Activated naive CD4-positive, alpha-beta T cell treated with Interleukin-2 at 50 U/mL for 16 hours (primary cell): ENCODE measurements at regions not wholly inside any gene's neighbourhood (a gene's known extent, or its start where the extent isn't known, plus 50 kb on each side); places are given as distances from the start of the nearest gene placed in this dataset.

Source experiments
- DNase-seq: peaks from one replicate; pipeline ENCODE4 v3.0.0-alpha.2; 2020

DNA sequence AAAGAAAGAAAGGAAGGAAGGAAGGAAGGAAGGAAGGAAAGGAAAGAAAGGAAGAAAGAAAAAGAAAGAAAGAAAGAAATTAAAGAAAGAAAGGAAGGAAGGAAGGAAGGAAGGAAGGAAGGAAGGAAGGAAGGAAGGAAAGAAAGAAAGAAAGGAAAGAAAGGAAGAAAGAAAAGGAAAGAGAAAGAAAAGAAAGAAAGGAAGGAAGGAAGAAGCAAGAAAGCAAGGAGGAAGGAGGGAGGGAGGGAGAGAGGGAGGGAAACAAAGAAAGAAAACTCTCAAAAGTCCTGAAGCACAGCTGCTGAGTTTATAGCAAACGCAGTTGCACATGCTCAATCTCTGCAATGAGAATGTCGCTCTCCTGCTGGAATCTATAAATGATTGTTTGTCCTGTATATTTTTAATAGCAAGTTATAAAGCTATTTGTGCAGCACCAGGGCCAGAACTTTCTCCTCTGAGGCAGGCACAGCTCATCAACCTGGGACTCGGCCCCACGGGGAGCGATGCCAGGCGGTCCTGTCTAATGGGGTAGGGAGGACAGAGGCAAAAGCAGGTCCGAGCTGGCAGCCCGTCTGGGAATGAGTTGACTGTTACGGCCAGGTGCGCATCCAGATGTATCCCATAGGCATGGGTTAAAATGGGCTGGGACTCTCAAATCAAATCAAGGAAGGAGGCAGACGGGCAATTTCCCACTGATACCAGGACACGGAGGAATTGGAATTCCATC, 118.0 kb upstream of the PFKP start:
- no peak for DNase-seq

DNA sequence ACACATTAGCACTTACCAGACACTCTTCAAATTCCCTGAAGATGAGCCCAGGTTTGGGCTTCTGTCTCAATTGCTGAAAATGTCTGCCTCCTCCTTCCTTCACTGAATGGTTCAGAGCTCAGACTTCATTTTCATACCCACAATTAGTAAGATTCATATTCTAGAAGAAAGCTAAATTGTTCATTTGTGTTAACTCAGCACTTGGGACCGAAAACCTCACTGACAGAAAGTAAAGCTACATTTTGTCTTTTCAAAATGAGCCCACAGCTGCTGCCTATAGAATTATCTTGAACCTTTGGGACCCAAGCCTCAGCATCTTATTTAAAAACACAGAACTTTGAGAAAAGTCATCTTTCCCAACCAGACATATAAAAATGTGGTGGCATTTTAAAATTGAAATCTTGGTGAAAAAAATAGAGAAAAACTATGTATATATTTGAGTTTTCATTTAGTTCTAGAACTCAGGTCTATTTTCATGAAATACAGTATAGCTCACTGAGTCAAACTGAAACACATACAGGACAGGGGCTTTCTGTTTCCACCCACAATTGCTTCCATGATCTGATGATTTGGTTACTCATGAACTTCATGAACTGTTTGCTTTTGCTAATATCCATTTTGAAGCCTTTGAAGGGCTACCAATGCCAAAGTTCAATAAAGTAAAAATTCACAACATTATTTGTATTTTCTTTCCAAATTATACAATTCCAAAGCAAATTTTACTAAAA, 119.1 kb upstream of the PFKP start:
- no peak for DNase-seq

DNA sequence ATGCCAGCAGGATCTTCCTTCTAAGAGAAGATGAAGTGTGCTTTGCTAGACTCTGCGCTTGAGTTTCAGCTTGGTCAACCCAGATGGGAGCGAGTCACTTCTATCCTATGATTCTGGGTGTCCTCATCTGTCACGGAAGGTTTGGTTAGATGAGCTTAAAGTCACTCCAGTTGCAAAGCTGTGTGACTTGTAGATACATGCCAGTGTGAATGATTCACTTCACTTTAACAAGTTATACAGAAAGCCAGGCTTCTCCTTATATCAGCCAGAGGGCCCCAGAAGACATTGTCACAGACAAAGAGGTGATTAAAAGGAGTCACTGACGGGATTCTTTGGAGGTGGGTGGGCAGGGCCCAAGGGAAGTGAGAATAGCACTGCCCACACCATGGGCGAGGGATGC, 122.6 kb upstream of the PFKP start:
- no peak for DNase-seq

DNA sequence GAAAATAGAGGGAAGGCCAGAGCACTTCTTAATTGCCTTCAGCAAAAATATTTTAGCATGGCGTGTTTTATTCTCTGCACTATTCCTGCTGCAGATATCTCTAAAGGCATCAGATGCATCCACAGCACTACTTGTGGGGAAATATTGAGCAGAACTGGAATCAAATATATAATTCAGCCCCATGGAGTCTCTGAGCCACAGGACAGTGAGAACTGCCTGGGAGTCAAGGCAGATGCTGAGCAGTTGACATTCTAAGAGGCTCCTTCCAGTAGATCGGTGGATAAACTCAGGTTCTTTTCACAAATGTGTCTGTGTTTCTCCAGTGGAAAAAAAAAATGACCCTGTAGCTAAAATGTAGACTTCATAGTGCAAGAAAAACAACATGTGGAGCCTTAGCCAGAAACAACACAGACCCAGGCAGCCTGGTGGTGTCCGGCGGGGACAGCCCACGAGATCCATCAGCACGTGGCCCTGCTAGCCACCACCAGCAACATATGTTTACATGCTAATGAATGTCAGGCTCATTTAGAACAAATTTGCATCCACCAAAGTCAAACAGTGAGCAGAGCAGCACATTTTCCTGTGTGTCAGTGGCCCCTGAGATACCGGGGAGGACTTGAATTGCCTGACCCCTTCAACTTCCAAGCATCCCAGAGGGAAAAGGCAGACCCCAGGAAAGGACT, 123.3 kb upstream of the PFKP start:
- DNase-seq = no peak

DNA sequence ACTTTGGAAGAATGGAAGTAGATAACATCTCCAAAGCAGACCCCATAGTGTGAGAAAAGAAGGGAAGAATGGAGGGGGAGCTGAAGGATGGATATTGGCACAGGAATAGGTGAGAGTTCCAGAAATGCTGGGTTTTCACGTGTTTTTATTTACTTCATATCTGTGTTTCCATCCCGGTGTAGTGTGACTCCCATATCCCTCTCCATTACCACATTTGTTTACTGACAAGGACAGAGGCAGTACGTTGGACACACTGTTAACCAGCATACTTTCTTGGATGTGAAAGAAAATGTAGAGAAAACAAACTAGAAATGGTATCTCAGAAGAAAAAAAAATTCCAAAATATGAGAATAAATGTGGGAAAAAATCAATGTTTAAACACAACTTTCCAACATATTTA, 124.4 kb upstream of the PFKP start:
- DNase-seq = no peak

DNA sequence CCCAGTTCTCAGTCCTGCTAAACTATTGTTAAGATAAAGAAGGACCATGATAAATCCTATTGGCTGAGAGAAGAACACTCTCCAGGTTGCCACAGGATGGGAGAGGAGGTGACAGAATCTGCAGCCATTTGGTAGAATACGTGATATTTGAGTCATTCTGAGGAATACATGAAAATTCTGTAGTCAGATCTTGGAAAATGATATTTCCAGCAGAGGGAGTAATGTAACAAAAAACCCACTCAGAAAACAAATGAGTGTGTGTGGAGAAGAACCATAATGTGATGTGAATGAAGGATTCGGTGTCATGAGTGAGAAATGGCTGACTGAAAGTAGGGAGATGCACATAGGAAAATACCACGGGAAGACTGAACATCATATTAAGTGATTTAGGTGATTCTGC, 128.5 kb upstream of the PFKP start:
- no peak for DNase-seq

DNA sequence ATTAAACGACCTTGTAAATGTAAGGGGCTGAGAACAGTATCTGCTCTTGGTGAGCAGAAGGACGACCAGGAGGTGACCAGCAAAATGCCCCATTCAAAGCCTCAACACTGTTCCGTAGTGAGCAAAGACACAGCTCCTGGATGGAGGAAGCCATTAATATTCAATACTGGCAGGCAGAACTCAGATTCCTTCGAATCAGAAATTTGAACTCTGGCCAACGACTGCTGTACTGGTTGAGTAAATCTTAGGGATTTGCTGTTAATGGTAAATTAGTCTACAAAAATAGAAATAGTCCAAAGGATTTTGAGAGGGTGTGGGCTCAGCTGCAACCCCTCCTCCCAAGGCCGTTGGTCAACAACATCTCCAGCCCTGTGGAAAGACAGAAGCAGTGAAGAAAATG, 130.5 kb upstream of the PFKP start:
- no peak for DNase-seq

DNA sequence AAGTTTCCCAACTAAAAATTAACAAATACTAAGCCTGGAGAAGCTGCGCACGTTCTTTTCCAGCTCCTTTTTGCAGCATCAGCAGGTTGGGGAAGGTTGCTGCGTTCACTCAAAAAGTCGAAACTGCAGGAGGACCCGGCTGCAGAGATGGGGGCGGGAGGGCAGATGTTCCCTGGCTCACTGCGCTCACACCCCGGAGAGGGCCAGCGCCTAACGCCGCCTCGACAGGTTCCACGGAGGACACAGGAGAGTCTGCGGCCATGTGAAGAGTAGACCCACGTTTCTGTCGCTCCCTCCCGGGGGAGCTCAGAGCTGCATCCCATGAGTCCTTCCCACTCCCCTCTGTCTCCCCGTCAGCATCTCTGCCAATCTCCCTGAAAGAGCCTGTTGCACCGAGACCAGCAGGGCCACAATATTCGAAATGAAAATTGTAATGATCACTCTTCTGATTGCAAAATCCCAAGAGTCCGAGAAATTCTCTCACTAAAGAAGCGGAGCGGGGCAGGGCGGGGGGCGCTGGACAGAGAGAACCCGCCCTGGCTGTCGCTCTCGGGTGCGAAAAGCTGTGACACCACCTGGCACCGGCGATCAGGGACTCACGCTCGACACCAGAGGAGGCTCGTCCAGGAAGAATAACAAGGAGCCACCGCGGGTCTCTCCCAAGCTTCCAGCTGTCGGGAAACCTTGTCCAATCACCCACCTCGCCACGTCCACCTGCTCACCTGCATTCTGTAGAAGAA, 131.5 kb upstream of the PFKP start:
- no peak for DNase-seq

DNA sequence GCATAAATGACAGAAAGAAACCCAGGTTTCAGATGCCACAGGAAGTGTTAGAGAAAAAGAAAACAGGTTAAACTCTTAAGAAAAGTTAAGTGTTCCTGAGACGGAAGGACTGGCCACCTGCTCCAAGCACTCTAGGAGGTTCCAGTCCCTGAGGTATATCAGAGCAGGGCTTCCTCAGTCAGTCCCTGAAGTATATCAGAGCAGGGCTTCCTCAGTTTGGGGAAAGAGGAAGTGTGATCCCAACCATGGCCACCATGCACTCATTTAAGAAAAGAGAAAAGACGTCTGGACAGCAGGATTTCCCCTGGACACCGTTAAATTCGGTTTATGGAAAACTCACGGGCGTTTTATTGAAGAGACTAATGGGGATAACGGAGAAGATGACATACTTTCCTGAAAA, 133.4 kb upstream of the PFKP start:
- no peak for DNase-seq

DNA sequence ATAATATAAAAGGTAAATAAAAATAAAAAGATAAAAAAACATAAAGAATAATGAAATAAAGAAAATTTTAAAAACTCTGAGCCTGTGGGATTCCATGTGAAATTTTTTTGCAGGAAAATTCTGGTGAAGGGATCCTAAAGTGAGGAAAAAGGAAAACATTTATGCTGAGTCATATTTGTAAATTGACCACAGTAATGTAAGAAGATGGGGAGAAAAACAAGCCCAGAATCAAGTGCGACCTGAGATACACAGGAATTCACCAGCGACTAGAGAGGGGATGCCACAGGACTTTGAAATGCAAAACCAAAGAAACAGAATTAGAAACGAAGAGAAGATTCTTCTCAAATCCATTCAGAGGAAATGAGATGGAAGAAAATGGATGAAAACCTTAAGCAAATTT, 133.8 kb upstream of the PFKP start:
- DNase-seq = no peak

DNA sequence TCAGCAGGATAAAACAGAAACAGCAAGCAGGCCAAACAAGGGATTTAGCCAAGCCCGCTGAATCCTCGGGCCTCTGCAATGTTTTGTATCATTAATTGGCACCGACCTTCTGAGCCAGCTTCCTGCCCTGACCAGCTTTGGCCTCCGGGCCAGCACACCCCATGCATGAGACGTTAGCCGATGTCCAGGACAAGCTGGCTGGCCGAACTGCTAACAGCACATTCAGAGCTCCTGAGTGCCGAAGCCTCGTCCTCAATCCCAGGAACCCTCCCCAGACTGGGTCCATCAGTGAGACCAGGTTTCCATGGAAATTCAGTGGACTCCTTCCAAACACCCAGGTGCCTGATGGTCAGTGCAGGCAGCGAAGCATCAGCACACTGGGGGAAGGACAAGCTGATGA, 134.3 kb upstream of the PFKP start:
- DNase-seq = no peak

DNA sequence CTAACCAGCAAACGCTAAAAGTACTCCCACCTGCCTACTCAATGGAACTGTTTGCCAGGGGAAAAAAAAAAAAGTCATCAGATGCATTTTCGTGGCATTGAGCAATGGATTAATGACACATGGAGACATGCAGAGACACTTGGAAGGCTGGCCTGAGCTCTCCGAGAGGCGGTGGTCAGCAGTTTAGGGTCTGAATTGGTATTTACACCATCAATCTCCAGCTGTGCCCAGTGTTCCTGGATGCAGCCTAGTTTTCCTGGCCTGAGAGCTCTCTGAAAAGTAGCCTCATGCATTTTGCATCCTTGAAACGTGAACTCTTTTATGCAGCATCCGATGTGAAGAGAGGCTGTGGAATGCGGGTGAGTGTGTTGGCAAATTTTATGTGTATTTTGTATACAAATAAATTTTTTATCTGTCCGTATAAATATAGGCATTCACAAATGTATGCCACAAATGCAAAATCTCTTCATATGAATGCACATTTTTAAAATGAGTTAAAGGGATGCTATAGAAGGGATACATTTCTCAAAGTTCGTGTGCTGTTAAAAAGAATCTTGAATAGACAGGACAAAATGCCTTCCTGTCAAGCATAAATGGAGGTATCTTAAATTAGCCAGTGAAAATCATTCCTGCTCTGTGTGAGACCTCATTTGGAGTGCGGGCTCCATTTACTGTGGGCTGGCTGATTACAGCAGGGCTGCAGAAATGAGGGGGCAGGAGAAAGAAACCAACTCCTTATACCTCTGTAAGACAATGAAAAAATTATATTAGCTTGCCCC, 137.7 kb upstream of the PFKP start:
- no peak for DNase-seq

DNA sequence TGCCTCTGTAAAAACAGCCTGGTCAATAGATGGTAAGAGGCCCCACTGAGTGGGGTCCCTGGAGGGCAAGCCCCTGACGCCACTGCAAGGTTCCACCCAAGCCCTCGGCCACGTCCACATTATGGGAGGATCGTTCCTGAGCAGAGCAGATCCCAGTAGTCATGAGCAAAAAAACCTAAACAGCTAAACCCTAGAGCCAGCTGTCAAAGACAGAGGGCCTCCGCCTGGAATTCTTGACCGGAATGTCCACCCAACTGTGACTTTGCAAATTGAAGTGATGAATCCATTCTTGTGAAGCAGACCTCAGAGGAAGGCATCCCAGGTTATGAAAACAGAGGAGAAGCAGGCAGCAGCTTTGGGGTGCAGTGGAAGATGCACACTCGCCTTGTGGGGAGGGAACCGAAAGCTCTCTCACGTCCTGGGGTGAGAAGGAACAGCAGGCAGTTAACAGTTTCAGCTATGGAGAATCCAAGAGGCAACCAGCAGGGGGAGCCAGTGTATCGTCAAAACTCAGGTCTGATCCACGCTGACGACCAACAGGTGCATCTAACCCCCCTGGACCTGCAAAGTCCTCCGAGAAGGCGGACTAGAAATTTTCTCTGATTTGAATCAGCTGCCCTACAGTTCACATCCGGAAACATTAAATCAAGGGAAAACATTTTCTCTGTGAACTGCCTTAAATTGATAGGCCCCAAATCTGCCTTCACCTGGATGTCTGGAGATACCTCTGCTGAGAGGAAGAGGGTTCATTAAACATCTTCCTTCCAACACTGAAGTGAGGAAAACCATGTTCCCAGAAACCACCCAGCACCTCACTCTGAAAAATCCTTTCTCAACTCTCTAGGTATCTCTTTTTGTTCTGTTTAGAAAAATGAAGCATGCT, 139.1 kb upstream of the PFKP start:
- DNase-seq = peak; percentile 70

DNA sequence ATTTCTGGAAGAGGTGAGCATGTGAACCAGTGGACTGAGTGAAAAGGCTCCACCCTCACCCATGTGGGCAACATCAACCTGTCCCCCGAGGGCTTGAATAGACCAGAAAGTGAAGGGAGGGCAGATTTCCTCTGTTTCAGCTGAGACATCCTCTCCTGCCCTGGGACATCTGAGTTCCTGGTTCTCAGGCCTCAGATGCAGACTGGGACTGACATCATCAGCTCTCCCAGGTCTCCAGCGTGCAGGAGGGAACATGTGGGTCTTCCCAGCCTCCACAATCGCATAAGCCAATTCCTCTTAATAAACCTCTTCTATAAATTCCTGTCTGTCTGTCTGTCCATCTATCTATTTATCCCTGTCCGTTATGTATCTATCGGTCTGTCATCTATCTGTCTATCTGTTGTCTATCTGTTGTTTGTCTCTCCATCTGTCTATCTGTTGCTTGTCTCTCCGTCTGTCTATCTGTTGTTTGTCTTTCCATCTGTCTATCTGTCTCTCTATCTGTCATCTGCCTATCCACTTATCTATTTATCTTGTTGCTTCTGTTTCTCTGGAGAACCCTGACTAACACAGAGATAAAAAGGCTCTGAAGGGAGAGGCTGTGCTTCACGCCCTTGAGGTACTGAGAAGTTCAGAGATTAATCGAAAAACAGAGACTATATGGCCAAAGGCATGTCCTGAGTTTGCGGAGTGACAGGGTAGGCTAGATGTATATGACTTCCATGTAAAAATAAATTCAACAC, 140.3 kb upstream of the PFKP start:
- DNase-seq = no peak

DNA sequence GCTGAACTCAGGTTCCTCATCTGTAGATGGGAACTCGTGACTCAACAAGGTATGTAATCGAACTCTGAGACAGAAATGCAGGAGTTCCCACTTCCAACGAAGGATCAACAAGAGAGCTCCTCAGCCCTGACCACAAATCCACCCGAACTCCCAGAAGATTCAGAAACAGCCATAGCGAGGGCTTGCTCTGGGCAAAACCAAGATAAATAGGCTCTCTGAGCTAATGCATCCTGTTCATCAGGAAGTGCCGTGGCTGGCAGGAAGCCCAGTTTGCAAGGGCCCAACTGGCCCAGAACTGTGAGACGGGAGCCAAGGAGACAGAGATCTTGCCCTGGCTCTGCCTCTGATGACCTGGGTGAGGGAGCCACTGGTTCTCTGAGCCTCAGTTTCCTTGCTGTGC, 141.7 kb upstream of the PFKP start:
- DNase-seq = no peak

DNA sequence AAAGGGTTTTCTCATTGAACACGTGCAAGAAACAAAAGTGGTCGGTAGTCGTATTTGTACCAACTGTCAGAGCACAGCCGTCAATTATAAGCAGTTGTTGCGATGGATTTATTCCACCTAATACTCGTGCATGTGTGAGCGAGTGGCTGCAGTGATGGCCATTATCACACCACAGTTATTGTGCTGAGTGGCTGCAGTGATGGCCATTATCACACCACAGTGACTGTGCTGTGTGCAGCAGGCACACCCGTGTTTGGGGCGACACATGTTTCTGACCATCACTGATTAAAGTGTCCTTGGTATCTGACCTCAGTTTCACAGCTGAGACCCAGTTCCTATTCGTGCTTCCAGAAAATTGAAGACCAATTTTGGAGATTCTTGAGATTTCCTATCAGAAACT, 142.9 kb upstream of the PFKP start:
- DNase-seq = no peak

DNA sequence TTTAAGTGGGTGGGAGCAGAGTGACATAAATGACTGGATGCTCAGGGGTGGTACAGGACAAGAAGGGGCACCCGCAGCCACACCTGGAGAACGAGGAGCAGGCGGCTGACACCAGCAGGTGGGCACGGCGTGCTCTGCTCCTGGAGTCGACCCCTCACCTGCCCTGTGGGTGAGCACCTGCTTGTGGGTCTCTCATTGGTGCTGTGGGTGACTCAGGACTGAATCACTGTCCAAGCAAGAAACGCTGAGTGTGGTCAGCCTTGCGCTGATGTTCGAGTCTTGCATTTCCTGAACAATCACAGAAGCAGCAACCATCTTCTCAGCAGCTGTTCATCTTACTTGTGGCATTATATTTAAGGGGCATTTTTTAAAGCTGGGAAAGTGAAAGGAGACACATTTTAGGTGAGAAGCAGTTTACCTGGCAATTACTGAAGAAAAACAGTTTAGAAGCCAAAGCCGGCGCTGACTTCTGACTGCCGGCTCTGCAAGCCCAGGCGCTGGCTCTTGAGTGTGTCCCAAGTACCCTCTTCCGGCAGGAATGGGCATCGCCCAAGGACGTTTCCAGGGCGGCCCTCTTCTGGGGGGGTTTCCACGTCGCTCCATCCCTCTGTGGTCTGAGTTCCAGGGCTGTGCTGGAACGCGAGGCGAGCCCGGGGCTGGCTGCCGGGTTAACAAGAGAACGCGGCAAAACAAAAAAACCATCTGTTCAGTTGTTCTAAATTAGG, 145.2 kb upstream of the PFKP start:
- DNase-seq = no peak

DNA sequence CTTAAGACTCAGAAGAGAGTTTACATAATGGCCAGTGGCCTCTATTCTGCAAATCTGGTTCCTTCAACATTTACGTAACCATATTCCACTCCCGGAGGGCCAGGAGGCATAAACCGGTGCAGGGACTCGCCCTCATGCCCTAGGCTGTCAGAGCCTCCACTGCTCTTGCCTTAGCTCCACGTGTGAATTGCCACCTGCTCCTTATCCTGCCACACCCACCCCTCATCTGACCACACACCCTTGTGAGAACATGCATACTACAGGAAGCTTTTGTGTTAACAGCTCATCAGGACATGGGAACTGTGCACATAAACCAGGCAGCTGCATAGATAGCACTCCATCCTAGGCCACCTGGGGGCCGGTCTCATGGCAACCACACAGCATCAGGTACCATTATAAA, 146.7 kb upstream of the PFKP start:
- DNase-seq = no peak

DNA sequence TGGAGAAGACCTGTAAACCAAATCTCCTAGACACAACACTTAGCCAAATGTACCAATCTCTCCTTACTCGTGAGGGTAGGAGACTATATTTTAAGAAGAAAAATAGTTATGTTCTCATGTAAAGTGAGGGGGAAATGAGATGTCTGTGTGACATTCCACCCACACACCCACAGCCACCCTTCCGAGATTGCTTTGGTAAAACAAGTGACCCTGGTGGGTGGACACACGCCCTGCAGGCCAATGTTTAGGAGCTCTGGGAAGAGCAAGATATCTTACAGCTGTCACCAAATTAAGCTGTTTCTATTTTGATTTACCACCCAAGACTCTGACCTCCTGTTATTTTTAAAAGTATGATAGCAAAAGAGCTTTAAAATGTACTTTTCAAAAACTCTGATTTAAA, 147.2 kb upstream of the PFKP start:
- no peak for DNase-seq

DNA sequence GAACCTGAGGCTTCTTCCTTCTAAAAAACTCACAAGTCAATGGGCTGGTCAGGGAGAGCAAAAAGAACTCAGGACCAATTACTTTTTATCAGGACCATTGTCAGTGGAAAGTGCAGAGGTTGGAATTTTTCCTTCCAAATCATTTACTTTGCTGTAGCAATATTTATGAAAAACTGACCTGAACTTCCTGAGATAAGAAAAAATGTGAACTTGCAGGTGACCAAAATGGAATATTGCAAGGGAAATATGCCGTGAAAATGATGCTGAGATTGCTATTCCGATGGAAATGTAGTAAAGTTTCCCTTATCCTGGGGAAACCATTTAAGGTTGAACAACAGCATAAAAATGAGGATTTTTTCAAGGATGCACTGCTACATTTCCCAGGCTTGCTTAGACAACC, 148.3 kb upstream of the PFKP start:
- DNase-seq = no peak
